Hematopoietic multipotent progenitor cell (in vitro differentiated cells): ENCODE measurements at regions not wholly inside any gene's neighbourhood (a gene's known extent, or its start where the extent isn't known, plus 50 kb on each side); places are given as distances from the start of the nearest gene placed in this dataset.

Experiments used
- DNase-seq, 3 donors: peaks; one replicate each; pipeline ENCODE4 v3.0.0-alpha.2; 2011 to 2015; ENCODE audit warnings: low read depth in 2 of 3, low spot score in 2 of 3

- no peak for DNase-seq
Observed at GRCh38 chr13:106243011-106243565, 292.4 kb downstream of the EFNB2 start.

DNA sequence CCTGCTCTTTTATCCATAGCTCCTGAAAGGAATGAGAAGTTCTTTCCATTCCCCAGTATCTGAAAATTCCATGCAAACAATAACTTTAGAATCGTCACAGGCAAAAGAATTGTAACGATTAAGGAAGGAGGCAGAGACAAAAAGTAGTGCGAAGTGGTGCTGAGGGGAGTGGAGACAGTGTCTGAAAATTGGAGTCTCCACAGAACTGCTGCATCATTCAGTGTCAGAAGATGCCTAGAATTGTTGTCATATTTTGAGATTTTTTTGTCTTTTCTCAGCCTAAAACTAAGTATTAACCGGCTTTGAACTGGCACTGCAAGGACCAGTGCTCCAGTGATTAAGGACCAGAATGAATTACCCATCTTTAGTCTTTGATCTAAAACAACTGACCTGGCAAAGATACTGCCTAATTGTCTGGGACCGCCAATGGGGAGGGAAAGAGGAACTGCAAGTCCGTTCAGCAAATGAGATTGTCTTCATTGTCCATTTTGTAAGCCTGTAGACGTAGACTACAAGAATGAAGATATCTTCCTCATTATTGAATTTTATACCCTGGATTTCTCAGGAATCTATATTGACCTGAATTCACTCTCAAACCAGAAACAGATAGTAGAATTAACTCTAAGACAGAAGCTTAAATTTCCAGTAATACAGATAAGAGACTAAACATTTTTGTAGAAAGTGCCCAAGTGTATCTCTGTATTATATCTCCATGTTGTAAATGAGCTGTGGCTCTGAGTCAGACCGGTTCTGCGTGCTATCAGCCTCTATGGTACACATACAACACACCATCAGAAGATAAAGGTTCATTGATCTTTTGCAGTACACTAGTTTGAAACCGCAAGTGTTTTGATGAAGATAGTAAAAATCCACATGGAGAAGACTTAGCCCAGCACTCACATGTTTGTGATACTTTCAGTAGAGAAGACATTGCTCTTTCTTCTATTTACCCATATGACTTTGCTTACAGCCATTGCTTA is 293.2 kb downstream of the EFNB2 start:
- no peak for DNase-seq

DNA sequence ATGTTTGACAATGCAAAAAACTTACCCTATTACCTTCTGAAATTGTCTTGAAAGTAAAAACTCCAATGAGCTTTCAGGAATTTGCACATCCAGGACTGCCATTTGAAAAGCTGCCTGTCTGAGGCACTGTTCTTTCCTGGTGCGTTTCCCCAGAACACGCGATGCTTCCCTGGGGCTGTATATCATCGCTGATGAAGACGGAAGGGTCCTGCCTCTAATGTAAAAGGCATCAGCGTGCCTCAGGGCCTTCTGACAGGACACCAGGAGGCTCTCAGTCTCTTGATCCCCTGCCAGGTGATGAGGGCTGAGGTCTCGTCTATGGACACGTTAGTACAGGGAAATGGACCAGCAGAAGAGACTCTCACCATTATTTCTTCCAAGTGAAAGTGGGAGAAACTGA is 296.8 kb downstream of the EFNB2 start:
- no peak for DNase-seq

DNA sequence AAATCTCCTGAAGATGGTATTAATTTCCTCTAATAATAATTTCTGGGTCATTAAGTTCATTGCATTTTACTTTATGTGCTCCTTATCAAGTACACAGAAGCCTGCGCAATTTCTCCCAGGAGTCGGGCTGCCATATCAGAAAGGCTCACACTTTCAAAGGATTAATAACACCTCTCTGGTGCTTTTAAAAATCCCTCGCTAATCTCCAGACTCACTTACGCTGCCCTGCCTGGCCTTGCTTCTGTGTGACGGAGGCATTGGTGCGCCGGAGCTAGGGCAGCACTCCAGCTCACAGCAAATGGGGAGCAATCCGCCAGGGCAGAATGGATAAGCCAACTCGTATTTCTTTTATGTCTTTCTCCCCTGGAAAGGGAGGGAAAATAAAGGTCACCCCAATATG is 300.8 kb downstream of the EFNB2 start:
- no peak for DNase-seq

DNA sequence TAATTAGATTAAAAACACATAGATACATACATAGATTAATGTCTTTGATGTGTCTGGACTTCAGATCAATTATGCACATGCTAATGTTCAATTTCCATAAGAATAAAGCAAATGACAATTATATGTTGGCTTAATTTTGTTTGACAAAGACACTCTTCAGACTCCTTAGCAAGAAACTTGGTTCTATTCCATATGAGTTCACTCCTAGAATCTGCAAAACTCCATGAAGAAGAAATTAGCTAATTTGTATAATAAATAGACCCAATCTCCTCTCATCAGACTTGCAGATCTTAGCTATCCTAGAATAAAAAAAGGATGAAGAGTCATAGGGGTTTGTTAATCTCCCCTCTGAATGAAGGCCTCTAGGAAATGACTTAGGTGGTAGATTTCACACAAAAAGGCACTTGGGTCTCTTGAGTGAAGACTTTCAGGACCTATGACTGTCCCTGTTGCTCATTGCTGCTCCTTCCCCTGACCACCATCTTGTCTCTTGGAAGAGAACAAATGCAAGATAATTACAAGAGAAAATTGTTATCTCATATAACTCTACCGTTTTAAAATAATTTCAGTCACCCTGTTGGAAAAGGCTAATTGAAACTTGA is 302.2 kb downstream of the EFNB2 start:
- no peak for DNase-seq

DNA sequence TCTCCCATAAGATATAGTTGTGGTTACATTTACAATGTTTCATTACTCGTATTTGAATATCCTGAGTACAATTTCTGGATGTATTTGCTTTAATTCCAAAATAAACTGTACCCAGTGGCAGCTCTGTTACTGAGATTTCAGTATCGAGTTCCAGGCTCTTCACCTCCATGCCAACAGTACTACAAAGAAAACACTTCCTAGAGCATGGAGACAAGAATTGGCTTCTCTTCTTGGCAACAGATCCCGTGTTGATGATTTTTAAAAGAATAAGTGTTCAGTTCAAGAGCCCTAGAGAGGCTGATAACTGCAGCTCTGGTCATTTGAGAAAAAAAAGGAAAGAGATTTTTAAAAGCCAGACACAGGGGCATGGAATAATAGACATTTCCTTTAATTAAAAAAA is 302.8 kb downstream of the EFNB2 start:
- no peak for DNase-seq

GRCh38 chr13:106230450-106230849 is 305.0 kb downstream of the EFNB2 start:
- DNase-seq, result no peak

DNA sequence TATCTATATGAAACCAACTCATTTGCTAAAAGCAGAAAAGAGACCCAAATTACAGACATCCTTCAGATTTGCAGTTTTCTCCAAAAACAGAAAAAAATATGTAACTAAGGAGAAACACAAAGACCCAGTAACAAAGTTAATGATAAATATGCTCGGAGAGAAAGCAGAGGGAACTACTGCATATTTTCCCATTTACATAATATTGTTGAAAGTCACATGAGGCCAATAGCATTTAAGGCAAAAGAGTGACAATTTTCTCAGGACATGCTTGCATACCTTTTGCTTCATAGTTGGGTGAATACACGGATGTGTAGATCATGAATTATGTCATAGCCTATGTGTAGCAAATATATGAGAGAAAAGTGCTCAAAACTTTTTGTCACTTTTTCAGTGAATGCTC is 310.3 kb downstream of the EFNB2 start:
- DNase-seq, result no peak

GRCh38 chr13:106220211-106220610 is 315.3 kb downstream of the EFNB2 start:
- no peak for DNase-seq

- DNase-seq, result no peak
Observed at GRCh38 chr13:106213028-106213757, 322.3 kb downstream of the EFNB2 start.

GRCh38 chr13:106212386-106213010 is 323.0 kb downstream of the EFNB2 start:
- no peak for DNase-seq

DNA sequence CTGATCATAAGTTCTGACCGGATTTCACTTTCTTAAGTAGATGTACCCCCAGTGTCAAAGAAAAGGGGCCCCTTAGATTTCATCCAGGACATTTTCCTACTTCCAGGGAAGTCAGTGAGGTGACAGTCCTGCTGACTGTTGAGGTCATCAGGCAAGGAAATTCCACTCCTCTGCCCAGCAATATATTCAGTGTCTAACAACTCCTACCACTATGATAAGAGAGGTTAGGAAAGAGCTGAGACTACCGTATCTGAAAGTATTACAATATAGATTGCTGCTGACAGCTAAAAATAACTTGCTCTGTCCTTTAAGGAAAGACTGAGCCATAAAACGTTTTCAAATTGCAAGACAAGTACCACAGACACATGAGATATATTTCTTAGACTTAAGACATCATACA is 325.1 kb downstream of the EFNB2 start:
- DNase-seq, result no peak

- DNase-seq, result no peak
Observed at GRCh38 chr13:106205871-106206270, 329.6 kb downstream of the EFNB2 start.

DNA sequence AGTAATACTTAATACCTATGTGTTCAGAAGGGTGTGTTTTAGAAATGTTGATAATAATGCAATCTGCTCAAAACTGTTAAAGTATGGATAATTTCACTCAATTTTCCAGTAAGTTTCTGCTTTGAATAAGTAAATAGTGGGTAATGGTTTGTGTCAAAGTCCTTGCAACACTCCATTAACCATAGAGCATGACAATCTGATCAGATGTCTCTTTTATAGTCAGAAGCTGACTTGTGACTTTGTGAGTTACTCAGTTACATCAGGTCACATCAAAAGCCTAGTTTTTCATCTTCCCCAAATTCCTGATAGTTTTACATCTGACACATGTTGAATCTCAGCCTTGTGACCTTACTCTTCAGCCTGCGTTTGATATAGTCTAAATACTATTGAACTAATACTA is 338.0 kb downstream of the EFNB2 start:
- no peak for DNase-seq

- DNase-seq, result no peak
Observed at GRCh38 chr13:106187501-106188095, 347.9 kb downstream of the EFNB2 start.

GRCh38 chr13:106187101-106187500 is 348.4 kb downstream of the EFNB2 start:
- no peak for DNase-seq

- DNase-seq, result no peak
Observed at GRCh38 chr13:106186366-106187030, 349.0 kb downstream of the EFNB2 start.

GRCh38 chr13:106184790-106185189 is 350.7 kb downstream of the EFNB2 start:
- DNase-seq, result no peak

DNA sequence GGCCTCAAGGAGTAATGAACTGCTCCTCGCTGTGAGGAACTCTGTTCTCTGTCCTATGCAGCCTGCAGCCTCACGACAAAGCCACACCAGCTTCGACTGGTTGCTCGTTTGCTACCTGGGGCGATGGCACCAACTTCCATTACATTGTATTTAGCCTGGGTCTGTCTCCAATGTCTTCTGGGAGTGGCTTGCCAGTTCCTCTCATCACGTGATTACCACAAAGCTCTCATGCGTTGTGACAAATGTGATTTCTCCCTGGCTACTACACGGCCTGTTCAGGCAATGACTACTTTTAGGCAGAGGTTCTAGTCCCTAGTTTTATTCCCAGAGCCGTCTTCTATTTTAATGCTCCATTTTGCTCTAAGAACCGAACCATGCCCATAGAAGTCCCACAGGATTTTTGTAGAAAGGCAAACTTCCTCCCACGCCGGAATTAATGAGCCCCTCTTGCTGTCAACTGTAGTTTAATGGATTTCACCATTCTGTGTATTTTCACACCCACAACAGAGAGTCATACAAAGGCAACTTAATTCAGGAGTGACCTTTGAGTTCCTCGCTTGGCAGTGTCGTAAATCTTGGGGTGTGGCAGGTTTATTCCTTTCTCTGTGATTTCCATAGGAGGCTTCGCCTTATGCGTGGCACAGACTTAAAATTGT is 351.9 kb downstream of the EFNB2 start:
- DNase-seq, result no peak
